Stimulated activated CD8-positive, alpha-beta memory T cell treated with anti-CD3 and anti-CD28 coated beads, Interleukin-15, amount 100 ng/mL, for 24 hours (primary cell): ENCODE measurements at regions not wholly inside any gene's neighbourhood (a gene's known extent, or its start where the extent isn't known, plus 50 kb on each side); places are given as distances from the start of the nearest gene placed in this dataset.
"Not testable (repeated sequence)": the region's sequence is repeated elsewhere in the genome, so short reads cannot be mapped to it uniquely, and the experiment has no call there.

Experiments used
- DNase-seq: peaks from one replicate; pipeline ENCODE4 v3.0.0-alpha.2; 2020; ENCODE audit warnings: low read depth

DNA sequence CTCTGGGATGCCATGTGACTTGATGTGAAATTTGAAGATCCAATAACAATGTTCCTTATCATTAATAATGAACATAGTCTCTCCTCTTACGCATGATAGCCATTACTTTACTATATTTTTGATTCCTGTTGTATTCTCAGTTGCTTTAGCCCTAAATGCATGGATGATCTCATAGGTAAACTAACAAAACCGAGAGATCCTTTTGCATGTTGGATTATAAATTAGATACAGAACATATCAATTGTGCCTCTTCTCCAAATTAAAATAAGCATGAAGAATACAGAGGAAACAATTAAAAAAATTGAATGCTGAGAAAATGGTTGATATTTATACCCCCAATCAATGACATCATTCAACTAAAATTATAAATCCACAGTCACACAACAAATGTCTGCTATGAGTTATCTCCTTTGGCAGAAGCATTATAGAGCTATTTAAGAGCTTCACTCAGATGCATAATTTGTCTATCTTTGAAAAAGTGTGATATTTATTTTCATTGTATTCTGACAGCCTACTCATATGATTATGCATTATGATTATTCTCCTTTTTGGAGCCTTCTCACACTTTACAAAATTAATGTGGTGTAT, 386.4 kb upstream of the STXBP6 start:
- DNase-seq: no peak

DNA sequence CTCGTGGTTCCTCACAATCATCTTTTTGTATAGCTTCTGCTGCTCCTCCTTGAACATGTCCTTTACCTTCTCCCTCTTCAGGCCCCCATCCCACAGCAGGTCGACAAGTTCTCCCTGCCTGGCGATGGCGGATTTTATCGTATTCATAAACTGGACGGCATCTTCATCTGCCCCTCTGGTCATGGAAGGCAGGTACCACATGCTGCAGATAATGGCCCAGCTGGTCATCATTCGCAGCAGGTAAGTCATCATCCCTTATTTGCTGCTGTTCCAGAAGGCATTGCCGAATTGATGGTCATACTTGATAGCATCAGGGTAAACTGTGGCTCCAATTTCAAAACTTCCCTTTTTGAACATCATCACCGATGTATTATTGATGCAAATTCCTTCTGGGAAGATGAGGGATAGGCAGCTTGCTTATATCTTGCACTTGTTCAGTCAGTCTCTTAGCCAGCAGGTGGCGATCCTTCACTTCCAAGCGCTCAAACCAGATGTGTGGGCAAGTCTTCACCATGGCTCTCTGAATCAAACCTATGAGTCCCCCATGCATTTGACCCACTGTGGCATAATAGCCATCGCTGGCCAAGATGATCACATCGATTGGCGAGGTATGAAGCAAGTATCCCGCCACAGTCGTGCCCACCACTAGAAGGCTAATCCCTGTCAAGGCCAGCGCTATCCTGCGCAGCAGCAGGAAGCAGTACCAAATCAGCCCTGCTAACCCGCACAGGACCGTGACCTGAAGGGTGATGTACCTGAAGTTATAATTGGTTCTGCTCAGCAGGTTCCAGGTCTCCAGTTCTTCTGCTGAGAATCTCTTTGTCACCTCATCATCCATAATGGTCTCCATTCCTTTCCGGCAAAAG, 381.5 kb upstream of the STXBP6 start:
- no peak for DNase-seq

DNA sequence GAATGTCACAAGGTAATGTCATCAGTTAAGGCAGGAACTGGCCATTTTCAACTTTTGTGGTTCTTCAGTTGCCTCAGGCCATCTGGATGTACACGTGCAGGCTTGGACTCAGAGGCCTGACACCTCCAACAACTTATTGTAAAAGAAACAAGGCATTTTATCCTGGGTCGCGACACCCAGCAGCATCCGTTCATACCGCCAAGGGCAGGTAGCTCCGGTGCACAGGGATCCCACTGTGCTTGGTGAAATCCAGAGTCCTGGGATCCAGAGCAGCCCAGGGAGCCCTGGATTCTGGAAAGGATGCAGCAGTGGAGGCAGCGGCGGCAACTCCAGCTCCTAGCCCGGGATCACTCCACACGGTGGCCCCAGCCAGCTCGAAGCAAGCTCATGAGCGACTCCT, 380.9 kb upstream of the STXBP6 start:
- no peak for DNase-seq

DNA sequence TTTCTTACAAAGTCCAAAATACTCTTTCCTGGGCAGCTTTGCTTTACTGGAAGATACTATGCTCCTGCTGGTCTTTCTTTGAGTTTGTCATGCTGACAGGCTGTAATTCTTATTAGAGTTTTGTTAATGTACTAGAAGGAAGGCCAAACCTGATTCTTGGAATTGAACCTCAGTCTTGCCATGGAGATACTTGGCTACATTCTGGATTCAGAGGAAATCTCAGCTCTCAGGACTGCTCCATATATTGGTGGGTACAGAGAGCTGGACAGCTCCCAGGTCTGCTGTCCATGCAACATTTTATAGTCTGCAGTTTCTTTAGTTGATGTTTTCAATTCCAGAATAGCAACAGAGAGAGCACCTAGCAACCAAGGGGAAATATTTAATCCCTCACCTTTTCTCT, 363.1 kb upstream of the STXBP6 start:
- DNase-seq: no peak

DNA sequence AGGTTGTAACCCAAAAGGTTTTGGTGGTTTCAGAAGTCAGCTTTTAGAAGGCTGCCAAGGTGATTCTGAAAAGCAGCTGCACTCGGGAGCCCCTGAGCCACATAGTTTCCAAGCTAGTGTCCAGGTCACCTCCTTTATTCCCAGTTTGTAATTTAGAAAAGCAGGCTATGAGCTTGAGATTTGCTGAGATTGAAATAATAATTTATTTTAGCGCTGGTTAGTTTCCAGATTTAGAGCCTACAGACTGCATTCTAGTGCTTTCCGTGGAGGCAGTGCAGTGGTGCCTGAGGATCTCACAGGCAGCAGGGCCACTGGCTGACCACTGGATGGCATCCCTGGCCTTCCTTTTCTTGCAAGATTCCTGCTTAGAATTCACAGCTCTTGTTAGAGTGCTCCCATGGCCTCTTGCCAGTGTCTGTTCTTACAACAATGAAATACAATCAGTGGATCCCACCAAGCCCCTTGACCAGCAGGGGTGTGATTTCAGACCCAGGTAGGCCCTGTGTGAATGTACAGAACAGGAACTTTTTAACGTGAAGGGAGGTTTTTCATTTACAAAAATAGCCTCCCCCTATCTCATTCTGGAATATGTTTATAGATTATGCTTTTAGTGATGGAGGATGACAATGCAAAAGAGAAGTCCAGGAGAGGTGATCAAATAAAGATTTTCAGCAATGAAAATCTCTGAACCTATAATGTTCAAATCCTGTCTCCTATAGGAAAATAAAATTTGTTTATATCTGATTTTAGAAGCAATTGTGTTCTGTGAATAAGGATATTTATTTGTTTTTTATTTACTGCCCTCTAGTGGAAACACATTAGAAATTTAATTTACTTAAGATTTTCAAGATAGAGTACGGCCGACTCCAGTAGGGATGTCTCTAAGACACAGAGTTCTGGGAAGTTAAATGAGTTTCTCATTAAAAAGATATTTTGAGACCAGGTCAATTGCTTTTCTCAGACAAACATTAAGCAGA, 362.1 kb upstream of the STXBP6 start:
- DNase-seq: no peak

DNA sequence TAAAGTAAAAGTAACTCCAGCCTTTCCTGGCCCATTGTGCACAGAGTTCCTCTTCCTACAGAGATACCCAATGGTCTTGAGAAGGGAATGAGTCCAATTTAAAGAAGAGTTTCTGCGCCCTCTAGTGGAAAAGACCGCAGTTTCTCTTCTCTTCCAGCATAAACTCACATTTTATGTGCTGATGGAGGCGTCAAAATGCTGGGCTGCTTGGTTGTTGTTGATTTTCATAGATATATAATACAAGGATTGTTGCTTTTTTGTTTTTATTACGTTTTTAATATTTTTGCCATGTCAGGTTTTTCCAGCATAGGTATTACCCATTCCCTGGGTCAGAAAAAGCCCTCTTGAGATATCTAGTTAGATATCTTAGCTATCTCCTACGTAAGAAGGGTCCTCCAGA, 356.9 kb upstream of the STXBP6 start:
- no peak for DNase-seq

DNA sequence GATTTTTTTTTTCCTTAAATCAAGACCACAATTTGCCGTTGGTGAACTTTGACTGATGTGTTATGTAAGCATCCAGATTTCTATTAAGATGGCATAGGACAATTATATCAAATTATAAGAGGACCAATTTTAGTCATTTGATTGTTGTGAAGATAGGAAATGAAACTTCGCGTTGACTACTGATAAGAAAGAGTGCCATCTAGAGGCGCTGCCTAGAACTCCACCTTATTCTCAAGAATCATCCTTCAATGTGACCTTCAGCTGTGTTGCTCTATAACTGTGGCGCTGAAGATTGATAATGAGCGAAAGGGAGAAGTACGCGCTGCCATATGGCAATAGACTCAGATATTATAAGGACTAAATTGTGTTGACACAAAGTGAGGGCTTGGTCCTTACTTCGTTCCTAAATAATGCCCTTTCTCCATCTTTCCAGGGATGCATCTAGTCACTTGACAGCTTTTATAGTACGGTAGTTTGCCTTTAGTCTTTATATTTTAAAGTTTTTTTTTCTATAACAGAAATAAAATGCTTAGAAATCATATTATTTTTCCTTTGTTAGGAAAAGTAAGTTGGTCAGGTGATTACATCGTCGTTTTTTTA, 350.8 kb upstream of the STXBP6 start:
- no peak for DNase-seq

DNA sequence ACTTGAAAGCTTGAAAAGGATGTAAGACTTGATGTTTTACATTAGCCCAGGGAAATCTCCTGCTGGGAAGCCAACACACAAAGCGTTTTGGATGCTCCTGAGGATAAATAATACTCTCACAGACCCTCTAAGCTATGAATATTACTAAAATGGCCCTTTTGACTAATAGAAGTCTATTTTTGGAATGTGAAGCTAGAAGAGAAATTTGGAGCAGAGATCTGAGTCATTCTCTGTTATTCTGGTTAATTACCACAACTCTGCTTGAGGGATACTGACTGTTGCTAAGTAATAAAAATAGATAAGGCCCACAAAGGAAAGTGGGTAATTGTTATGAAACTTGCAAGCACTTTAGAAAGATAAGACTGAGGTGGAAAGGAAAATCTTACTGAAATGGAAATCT, 346.2 kb upstream of the STXBP6 start:
- no peak for DNase-seq

DNA sequence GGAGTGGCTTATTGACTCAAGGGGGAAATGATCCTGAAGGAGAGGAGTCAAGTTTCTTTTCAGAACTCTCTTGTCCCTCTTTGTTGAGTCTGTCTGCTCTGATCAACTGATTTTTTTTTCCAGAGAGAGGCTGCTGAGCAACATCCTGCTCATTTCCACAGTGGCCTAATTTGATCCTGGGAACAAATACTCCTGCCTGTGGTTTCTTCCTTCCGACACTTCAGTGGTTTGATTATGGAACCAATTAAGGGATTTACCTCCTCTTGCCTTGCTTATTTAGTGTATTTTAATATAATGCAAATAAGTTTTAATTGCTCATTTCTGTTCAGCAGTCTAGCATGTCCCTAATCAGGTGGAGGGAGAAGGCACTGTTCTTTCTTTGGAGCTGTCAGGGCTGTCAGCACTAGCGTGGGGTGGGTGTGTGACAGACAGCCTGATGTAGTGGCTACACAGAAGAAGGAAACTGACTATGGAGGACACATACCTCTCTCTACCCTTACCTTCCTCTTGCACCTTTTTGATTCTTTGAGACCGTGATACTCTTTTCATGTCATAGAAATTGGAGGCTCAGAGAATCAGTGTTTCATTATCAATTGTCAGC, 344.9 kb upstream of the STXBP6 start:
- no peak for DNase-seq

DNA sequence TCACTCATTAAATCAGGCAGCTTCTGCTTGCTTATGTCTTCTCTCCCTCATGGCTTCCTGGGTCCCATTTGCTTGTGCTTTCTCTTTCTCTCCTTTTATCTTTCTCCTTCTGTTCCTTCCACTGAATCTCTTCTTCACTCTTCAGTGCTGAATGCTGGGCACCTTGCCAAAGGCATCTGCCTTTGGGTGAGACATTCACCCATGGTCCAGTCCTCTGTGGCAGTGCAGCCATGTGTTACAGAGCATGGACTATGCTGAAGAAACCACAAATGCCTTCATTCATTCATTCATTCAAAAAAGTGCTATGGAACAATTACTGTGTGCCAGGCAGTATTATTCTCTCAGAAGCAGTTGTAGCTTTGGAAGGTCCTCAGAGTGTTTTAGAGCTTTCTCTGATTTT, 344.4 kb upstream of the STXBP6 start:
- DNase-seq: no peak

DNA sequence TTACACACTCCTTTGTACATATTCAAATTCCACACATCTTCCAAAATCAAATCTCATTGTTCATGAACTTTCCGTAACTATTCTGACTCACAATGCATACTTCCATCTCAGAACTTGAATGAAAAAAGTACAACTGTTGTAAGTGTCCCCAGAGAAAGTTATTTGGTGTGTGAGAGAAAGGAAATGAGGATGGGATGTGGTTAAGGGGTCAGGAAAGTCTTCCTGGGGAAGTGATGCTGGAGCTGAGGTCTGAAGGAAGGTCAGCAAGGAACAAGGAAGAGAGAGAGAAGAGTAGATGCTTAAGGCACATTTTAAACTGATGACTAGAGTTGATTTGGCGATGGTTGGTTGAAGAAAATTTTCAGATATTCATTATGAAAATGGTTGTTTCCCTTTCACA, 340.0 kb upstream of the STXBP6 start:
- no peak for DNase-seq

DNA sequence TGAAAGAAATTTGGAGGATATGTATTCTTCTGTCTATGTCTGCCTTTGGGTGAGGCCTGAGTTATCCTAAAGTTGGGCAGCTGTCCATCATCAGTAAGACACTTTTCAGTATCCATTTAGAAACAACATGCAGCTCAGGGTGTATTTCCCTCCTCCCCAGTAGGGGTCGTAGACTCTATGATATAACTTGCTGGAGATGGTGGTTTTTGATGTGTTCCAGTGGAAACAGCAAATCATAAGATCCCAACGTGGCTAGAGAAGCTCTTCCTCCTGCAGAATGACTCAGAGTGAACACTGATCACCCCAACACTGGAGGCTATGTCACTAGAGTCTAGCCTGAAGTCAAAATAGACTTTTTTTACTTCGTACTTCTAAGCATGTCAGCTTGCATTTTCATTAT, 331.6 kb upstream of the STXBP6 start:
- no peak for DNase-seq

DNA sequence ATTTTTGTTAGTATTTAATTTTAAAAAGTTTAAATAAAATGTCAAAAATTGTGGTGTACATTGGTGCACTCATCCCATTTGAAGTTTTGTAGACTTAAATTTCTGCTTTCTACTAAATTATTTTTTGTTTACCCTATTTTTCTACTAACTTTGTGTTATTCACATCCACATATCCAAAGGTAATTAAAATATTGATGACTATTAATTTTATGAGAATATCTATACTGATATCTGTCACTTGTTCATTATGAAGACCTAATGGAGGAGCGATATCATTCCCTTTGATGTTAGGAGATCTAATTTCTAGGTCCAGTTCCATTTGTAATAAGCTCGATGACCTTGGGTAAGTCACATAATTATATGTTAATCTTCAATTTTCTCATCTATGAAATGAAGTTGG, 325.7 kb upstream of the STXBP6 start:
- no peak for DNase-seq

DNA sequence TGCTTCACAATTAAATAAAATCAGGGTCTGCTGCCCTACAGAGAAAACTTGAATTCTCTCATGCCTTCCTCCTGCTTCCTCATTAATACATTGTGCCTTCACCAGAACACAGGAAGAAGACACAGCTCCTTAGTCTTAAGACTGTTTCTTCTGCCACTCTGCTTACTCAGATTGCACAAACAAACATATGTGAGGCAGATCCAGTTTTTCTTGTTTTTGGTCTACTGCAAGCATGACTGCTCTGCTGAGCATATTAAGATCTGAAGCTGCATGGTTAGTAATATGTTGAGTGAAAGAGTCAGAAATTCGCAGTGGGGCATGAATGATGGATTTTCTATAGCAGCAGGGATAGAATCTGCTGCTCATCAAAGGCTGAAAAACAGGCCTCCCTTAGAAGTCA, 321.1 kb upstream of the STXBP6 start:
- DNase-seq: no peak

DNA sequence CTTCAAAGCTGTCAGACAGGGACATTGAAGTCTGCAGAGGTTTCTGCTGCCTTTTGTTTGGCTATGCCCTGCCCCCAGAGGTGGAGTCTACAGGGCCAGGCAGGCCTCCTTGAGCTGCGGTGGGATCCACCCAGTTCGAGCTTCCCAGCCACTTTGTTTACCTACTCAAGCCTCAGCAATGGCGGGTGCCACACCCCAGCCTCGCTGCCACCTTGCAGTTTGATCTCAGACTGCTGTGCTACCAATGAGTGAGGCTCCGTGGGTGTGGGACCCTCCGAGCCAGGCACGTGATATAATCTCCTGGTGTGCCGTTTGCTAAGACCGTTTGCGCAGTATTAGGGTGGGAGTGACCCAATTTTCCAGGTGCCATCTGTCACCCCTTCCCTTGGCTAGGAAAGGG, 320.1 kb upstream of the STXBP6 start:
- DNase-seq: not testable (repeated sequence)

DNA sequence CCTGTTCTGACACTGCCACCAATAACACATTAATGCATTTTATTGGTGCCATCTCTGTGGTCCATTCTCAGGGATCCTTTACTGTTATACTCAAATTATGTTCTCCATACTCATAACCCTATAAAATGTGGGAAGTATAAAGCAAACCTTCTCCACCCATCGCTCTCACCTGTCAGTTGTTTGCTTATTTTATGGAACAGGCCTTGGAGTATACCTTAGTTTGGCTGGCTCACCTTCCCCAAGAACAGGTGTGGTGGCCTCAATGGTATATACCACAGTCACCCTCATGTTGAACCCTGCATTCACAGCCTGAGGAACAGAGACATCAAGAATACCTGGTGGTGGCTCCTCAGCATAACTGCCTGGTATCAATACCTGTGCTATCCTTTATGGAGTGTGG, 308.4 kb upstream of the STXBP6 start:
- DNase-seq: no peak

DNA sequence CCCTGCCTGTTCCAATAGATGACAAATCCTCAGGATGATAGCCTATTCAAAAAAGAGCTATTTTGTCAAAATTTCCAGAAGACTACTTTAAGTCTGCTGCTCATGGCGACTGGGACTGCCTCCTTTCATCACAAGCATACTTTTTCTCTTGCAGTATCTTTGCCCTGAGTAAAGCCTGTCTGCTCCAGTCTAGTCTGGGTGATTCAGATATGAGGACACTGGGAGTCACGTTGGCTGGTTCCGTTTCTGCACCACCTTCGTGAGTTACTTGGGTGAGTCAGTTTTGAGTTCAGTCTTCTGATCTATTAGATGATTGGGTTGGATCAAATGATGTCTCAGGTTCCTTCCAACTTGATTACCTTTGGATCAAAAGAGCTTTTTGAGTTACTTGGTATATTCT, 301.3 kb upstream of the STXBP6 start:
- no peak for DNase-seq

DNA sequence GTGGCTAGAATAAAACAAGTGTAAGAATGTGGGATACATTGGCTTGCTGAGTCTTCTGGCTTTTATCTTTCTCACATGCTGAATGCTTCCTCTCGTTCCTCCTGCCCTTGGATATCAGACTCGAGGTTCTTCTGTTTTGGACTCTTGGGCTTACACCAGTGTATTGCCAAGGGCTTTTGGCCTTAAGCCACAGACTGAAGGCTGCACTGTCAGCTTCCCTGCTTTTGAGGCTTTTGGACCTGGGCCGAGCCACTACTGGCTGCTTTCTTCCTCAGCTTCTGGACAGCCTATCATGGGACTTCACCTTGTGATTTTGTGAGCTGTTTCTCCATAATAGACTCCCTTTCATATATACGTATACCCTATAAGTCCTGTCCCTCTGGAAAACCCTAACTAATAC, 300.9 kb upstream of the STXBP6 start:
- DNase-seq: no peak

DNA sequence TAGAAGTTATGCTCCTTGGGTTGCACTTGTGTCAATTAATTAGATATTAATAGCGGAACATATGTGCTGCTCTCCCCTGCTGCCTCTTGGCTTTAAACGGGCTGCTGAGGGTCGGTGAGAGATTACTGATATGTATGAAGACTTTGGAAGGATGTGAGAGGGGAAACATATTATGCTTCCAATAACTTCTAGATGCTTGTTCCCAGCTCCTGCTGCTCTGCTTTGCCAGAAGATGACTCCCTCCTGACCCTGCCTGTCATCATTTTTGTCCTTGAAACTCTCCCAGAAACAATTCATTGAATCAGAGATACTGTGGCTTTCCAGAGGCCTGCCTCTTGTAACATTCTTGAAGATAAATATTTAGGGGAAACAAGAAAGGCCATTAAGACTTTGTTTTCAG, 300.1 kb upstream of the STXBP6 start:
- DNase-seq: no peak

DNA sequence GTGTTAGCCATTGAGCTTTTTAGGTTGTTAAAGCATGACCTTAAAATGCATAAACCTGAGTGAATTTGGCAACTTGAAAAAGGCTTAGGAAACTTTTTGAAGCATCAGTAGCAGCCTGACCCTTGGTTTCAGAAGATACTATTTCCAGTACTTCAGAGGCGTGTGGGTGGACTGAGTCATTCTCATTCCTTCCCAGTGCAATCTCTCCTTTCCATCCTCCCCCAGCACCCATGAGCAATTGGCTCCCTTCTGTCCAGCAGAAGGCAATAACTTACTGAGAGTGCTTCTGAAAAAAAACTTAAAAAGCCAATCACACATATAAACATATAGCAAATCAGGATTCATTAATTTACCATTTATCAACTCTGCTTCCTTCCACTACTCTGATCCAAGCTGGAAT, 299.3 kb upstream of the STXBP6 start:
- DNase-seq: no peak

DNA sequence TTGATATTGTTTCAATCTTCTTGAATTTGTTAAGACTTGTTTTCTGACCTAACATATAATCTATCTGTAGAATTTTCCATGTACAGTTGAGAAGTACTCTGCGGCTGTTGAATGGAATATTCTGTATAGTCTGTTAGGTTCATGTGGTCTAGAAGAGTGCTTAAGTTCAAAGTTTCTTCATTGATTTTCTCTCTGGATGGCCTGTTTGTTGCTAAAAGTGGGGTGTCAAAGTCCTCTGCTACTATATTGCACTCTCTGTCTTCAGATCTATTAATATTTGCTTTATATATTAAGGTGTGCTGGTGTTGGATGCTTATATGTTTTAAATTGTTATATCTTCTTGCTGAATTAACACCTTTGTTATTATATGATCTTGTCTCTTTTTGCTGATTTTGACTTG, 290.9 kb upstream of the STXBP6 start:
- DNase-seq: no peak

DNA sequence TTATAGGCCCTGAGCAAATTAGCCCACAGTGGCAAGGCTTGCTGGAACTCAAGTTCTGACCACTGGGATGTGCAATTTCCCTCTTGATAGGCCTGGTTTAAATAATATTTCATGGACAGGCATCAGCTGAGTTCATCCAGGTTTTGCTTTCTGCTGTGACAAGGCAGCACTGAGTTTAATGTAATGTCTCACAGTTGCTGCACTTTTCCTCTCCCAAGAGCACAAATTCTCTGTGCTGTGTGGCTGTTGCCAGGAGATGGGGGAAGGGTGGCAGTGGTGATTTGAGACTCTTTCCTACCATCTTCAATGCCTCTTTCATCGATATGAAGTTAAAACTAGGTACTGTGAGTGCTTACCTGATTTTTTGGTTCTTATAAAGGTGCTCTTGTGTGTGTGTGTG, 272.8 kb upstream of the STXBP6 start:
- no peak for DNase-seq
